OCI-M1 (cell line): ENCODE measurements at regions not wholly inside any gene's neighbourhood (a gene's known extent, or its start where the extent isn't known, plus 50 kb on each side); places are given as distances from the start of the nearest gene placed in this dataset.

Source experiments
- DNase-seq: peaks from one replicate; lab custom pipeline; 2025; lab: John Stamatoyannopoulos, UW

- no peak for DNase-seq
These were observed 174.5 kb downstream of the ZNF365 start for GRCh38 chr10:62548686-62549085.

GRCh38 chr10:62550173-62550572 lies 176.0 kb downstream of the ZNF365 start:
- no peak for DNase-seq

GRCh38 chr10:62554632-62555199 lies 180.5 kb downstream of the ZNF365 start:
- DNase-seq: peak; percentile 61

- DNase-seq: no peak
These were observed 185.5 kb downstream of the ZNF365 start for GRCh38 chr10:62559481-62560200.

- no peak for DNase-seq
These were observed 186.1 kb downstream of the ZNF365 start for GRCh38 chr10:62560201-62560819.

- DNase-seq: no peak
These were observed 187.0 kb downstream of the ZNF365 start for GRCh38 chr10:62561151-62561550.

- DNase-seq: no peak
These were observed 187.9 kb downstream of the ZNF365 start for GRCh38 chr10:62562101-62562500.

GRCh38 chr10:62562795-62563194 lies 188.6 kb downstream of the ZNF365 start:
- no peak for DNase-seq

GRCh38 chr10:62573929-62574328 lies 199.8 kb downstream of the ZNF365 start:
- DNase-seq: no peak

- DNase-seq: no peak
These were observed 202.9 kb downstream of the ZNF365 start for GRCh38 chr10:62577076-62577475.

- no peak for DNase-seq
These were observed 203.6 kb downstream of the ZNF365 start for GRCh38 chr10:62577666-62578291.

- no peak for DNase-seq
These were observed 204.1 kb downstream of the ZNF365 start for GRCh38 chr10:62578301-62578700.

GRCh38 chr10:62578916-62579315 lies 204.7 kb downstream of the ZNF365 start:
- DNase-seq: no peak

GRCh38 chr10:62580396-62580795 lies 206.2 kb downstream of the ZNF365 start:
- DNase-seq: no peak

- no peak for DNase-seq
These were observed 207.2 kb downstream of the ZNF365 start for GRCh38 chr10:62581351-62581750.

GRCh38 chr10:62582101-62582705 lies 208.0 kb downstream of the ZNF365 start:
- DNase-seq: peak; percentile 29

GRCh38 chr10:62582804-62583208 lies 208.6 kb downstream of the ZNF365 start:
- DNase-seq: no peak

GRCh38 chr10:62583876-62584615 lies 209.9 kb downstream of the ZNF365 start:
- peak; percentile 48 for DNase-seq

- peak; percentile 23 for DNase-seq
These were observed 210.6 kb downstream of the ZNF365 start for GRCh38 chr10:62584731-62585130.

GRCh38 chr10:62585211-62585775 lies 211.1 kb downstream of the ZNF365 start:
- no peak for DNase-seq

- DNase-seq: no peak
These were observed 212.8 kb downstream of the ZNF365 start for GRCh38 chr10:62587011-62587410.
